Stimulated activated CD4-positive, alpha-beta T cell treated with anti-CD3 and anti-CD28 coated beads, Interleukin-2, amount 100 ng/mL, for 24 hours (primary cell): ENCODE measurements at regions not wholly inside any gene's neighbourhood (a gene's known extent, or its start where the extent isn't known, plus 50 kb on each side); places are given as distances from the start of the nearest gene placed in this dataset.
"Not testable (repeated sequence)": the region's sequence is repeated elsewhere in the genome, so short reads cannot be mapped to it uniquely, and the experiment has no call there.

Experiments used
- DNase-seq, 2 donors: peaks; one replicate each; pipeline ENCODE4 v3.0.0-alpha.2; 2020

- DNase-seq, result no peak
These were observed 54.4 kb upstream of the IQCM start for GRCh38 chr4:149870008-149870407.

- no peak for DNase-seq
These were observed 66.1 kb upstream of the IQCM start for GRCh38 chr4:149881744-149882143.

- DNase-seq, result no peak
These were observed 66.6 kb upstream of the IQCM start for GRCh38 chr4:149882251-149882650.

GRCh38 chr4:149884046-149884445 is 68.4 kb upstream of the IQCM start:
- DNase-seq, result no peak

GRCh38 chr4:149884529-149885181 is 69.0 kb upstream of the IQCM start:
- no peak for DNase-seq

GRCh38 chr4:149885896-149886295 is 70.3 kb upstream of the IQCM start:
- no peak for DNase-seq

- no peak for DNase-seq
These were observed 71.3 kb upstream of the IQCM start for GRCh38 chr4:149886786-149887490.

- no peak for DNase-seq
These were observed 74.3 kb upstream of the IQCM start for GRCh38 chr4:149889991-149890390.

- DNase-seq, result no peak
These were observed 74.9 kb upstream of the IQCM start for GRCh38 chr4:149890531-149890930.

GRCh38 chr4:149891426-149891825 is 75.8 kb upstream of the IQCM start:
- DNase-seq, result no peak

- no peak for DNase-seq
These were observed 80.8 kb upstream of the IQCM start for GRCh38 chr4:149896432-149896831.

GRCh38 chr4:149897783-149898182 is 82.1 kb upstream of the IQCM start:
- no peak for DNase-seq

GRCh38 chr4:149901128-149901527 is 85.5 kb upstream of the IQCM start:
- DNase-seq, result no peak

GRCh38 chr4:149902242-149902641 is 86.6 kb upstream of the IQCM start:
- no peak for DNase-seq

- no peak for DNase-seq
These were observed 94.5 kb upstream of the IQCM start for GRCh38 chr4:149910177-149910576.

GRCh38 chr4:149910604-149911350 is 95.1 kb upstream of the IQCM start:
- DNase-seq, result no peak

GRCh38 chr4:149911354-149911753 is 95.7 kb upstream of the IQCM start:
- no peak for DNase-seq

GRCh38 chr4:149912000-149912399 is 96.4 kb upstream of the IQCM start:
- DNase-seq, result no peak

- peak; percentile 21 to 34 for DNase-seq
These were observed 98.8 kb upstream of the IQCM start for GRCh38 chr4:149914119-149915115.

GRCh38 chr4:149915735-149916134 is 100.1 kb upstream of the IQCM start:
- not testable (repeated sequence) for DNase-seq

GRCh38 chr4:149923736-149924135 is 108.1 kb upstream of the IQCM start:
- no peak for DNase-seq

GRCh38 chr4:149927514-149927913 is 111.9 kb upstream of the IQCM start:
- DNase-seq, result no peak

GRCh38 chr4:149928507-149928906 is 112.9 kb upstream of the IQCM start:
- no peak for DNase-seq
